GM12878 (cell line): ENCODE measurements at regions not wholly inside any gene's neighbourhood (a gene's known extent, or its start where the extent isn't known, plus 50 kb on each side); places are given as distances from the start of the nearest gene placed in this dataset.

Experiments
- ATAC-seq: fragments of 200-7000 bp; cut with Tn5 transposase; 3 replicates; pipeline ENCODE4 v1.9.1; 2020; ENCODE audit warnings: mild to moderate bottlenecking, moderate library complexity
- BruUV-seq: library from RNA; stranded (reverse); fragments of 400-500 nt; replicated peaks from 2 replicates; lab custom pipeline; 2021; lab: Mats Ljungman, UMichigan
- CTCF ChIA-PET: fragments of 300-600 bp; sonication (Branson Sonifier 250); formaldehyde crosslinking; extraction: SDS; loops from one replicate; lab custom pipeline; 2021; ENCODE audit warnings: inconsistent platforms; lab: Yijun Ruan, JAX
- POLR2A ChIA-PET: fragments of 350-600 bp; formaldehyde crosslinking; extraction: SDS; loops from one replicate; lab custom pipeline; 2021; ENCODE audit warnings: inconsistent platforms; lab: Charles Lee
- RAD21 ChIA-PET: fragments of 300-600 bp; sonication (Branson Sonifier 250); formaldehyde crosslinking; loops from one replicate; lab custom pipeline; 2023; ENCODE audit warnings: antibody characterized with exemption; ENCODE audit not compliant: unreplicated experiment; lab: Charles Lee
- SMC1A ChIA-PET: fragments of 300-600 bp; sonication (Branson Sonifier 250); formaldehyde crosslinking; loops from one replicate; lab custom pipeline; 2023; ENCODE audit not compliant: unreplicated experiment, uncharacterized antibody; lab: Charles Lee
- DNase-seq: peaks from one replicate; pipeline ENCODE4 v3.0.0-alpha.2; 2011; ENCODE audit warnings: low read depth, low spot score
- FAIRE-seq: peaks from 3 replicates; lab custom pipeline; 2011; peaks lifted over from hg19 to GRCh38; lab: Jason Lieb, UNC
- H2AFZ ChIP-seq: 2 replicates; pipeline ENCODE4 v1.6.0; 2011; ENCODE audit warnings: low read depth, low read length, control low read depth; ENCODE audit not compliant: control insufficient read depth
- H3K27ac ChIP-seq: 2 replicates; pipeline ENCODE4 v1.5.1; 2011; ENCODE audit warnings: control low read depth; ENCODE audit not compliant: control insufficient read depth, insufficient read depth
- H3K27me3 ChIP-seq, 2 experiments: replicated peaks in 1 of 2; 2 replicates each; pipeline versions ENCODE4 v1.6.0 to v1.6.1; 2011; ENCODE audit warnings: low read length in 1 of 2; ENCODE audit not compliant: control insufficient read depth in 2 of 2, insufficient read depth in 2 of 2
- H3K36me3 ChIP-seq, 2 experiments: 2 replicates each; pipeline ENCODE4 v1.5.1; 2011; ENCODE audit warnings: low read length in 1 of 2; ENCODE audit not compliant: control insufficient read depth in 2 of 2, insufficient read depth in 2 of 2
- H3K4me1 ChIP-seq: 2 replicates; pipeline ENCODE4 v1.6.1; 2011; ENCODE audit warnings: mild to moderate bottlenecking, low read length, moderate library complexity, mixed read lengths; ENCODE audit not compliant: control insufficient read depth, insufficient read depth
- H3K4me2 ChIP-seq: 2 replicates; pipeline ENCODE4 v1.6.0; 2011; ENCODE audit warnings: control low read depth; ENCODE audit not compliant: control insufficient read depth, insufficient read depth
- H3K4me3 ChIP-seq: fragments of 200-600 bp; sonication (generic); 2 replicates; pipeline ENCODE4 v1.5.1; 2016
- H3K79me2 ChIP-seq: 2 replicates; pipeline ENCODE4 v1.6.0; 2011; ENCODE audit warnings: low read length; ENCODE audit not compliant: control insufficient read depth, insufficient read depth
- H3K9ac ChIP-seq: 2 replicates; pipeline ENCODE4 v1.8.0; 2011; ENCODE audit warnings: low read length, control low read depth, mixed read lengths; ENCODE audit not compliant: control insufficient read depth, insufficient read depth
- H3K9me3 ChIP-seq: replicated peaks from 3 replicates; pipeline ENCODE4 v1.5.1; 2011; ENCODE audit warnings: mild to moderate bottlenecking, low read length; ENCODE audit not compliant: control insufficient read depth, insufficient read depth
- H4K20me1 ChIP-seq: 2 replicates; pipeline ENCODE4 v1.6.0; 2011; ENCODE audit not compliant: control insufficient read depth, insufficient read depth
- BCL11A ChIP-seq: IDR thresholded peaks from 2 replicates; pipeline ENCODE4 v1.6.1; 2011; ENCODE audit warnings: low read depth, low read length
- E4F1 ChIP-seq: fragments of 450-650 bp; IDR thresholded peaks from 2 replicates; pipeline ENCODE4 v1.6.1; 2018; ENCODE audit warnings: borderline replicate concordance, mild to moderate bottlenecking; ENCODE audit not compliant: partially characterized antibody
- IKZF2 ChIP-seq, 2 experiments: fragments of 450-650 bp; IDR thresholded peaks; 2 replicates each; pipeline ENCODE4 v1.6.1; 2017; ENCODE audit warnings: mild to moderate bottlenecking in 2 of 2, moderate library complexity in 2 of 2
- PRDM15 ChIP-seq: fragments of 450-650 bp; formaldehyde crosslinking; IDR thresholded peaks from 2 replicates; pipeline ENCODE4 v1.4.0; 2020; ENCODE audit warnings: mild to moderate bottlenecking, moderate library complexity
- RAD51 ChIP-seq: fragments of 450-650 bp; IDR thresholded peaks from 2 replicates; pipeline ENCODE4 v1.6.1; 2016; ENCODE audit warnings: moderate library complexity, mild to moderate bottlenecking, inconsistent platforms
- SMARCA5 ChIP-seq: fragments of 450-650 bp; IDR thresholded peaks from 2 replicates; pipeline ENCODE4 v1.6.1; 2017; ENCODE audit warnings: mild to moderate bottlenecking
- SREBF1 ChIP-seq: IDR thresholded peaks from 2 replicates; pipeline ENCODE4 v1.6.1; 2012; ENCODE audit warnings: mild to moderate bottlenecking, low read length
- ZNF217 ChIP-seq: fragments of 450-650 bp; IDR thresholded peaks from 2 replicates; pipeline ENCODE4 v1.6.1; 2017; ENCODE audit warnings: antibody characterized with exemption, mild to moderate bottlenecking
- WGBS: methylation state at CpG from one replicate; pipeline ENCODE4 v1.1.6; 2016; ENCODE audit warnings: low lambda C conversion rate; ENCODE audit not compliant: insufficient replicate concordance, insufficient coverage; ENCODE audit errors: missing lambda C conversion rate; 5-methylcytosine and 5-hydroxymethylcytosine counted together
- in situ Hi-C: fragments of 300-500 bp; cut with MboI; formaldehyde crosslinking; loops from 9 replicates; pipeline ENCODE4 v1.14.3; 2018; ENCODE audit warnings: mixed read lengths
- intact Hi-C: fragments of 100-400 bp; cut with micrococcal nuclease; formaldehyde crosslinking; loops from one replicate; pipeline ENCODE4 v1.14.2; 2022; ENCODE audit not compliant: unreplicated experiment

- no peak for FAIRE-seq
- Histone ChIP-seq H3K36me3 (no peaks in the 10 kb centered on the region), H3K4me3 (no peak overlapping the region), H3K79me2 (no peaks in the 10 kb centered on the region), H4K20me1 (no peaks in the 10 kb centered on the region), H3K27ac (no peak overlapping the region), H3K9ac (no peak overlapping the region), H3K4me2 (no peak overlapping the region), H3K4me1 (no peaks in the 10 kb centered on the region), H3K9me3 (no peaks in the 10 kb centered on the region), H3K27me3 (no peaks in the 10 kb centered on the region; a peak in 1 of 4 replicates), H2AFZ (no peak overlapping the region)
- CTCF ChIA-PET = no interaction called here
- no TSS peak for BruUV-seq
- intact Hi-C loops = no loop called here
- 25% methylated on average over 2 of the region's 2 CpGs for WGBS
- ATAC-seq = no peak
- no peak for DNase-seq
- RAD21 ChIA-PET = no interaction called here
- SMC1A ChIA-PET = no interaction called here
- TF ChIP-seq ZNF217 (no peak), PRDM15 (CRISPR knock-in tag) (no peak), SREBF1 (no peak), E4F1 (no peak), IKZF2 (IDR thresholded peaks at IDR 0.05) (no peak), RAD51 (no peak), SMARCA5 (no peak), BCL11A (no peak)
- in situ Hi-C loops = no loop called here
- POLR2A ChIA-PET = no interaction called here
Observed at GRCh38 chr13:34881494-34881893, 60.6 kb upstream of the NBEA start.
